ENCODE measurements at regions not wholly inside any gene's neighbourhood (a gene's known extent, or its start where the extent isn't known, plus 50 kb on each side); places are given as distances from the start of the nearest gene placed in this dataset.

DNA sequence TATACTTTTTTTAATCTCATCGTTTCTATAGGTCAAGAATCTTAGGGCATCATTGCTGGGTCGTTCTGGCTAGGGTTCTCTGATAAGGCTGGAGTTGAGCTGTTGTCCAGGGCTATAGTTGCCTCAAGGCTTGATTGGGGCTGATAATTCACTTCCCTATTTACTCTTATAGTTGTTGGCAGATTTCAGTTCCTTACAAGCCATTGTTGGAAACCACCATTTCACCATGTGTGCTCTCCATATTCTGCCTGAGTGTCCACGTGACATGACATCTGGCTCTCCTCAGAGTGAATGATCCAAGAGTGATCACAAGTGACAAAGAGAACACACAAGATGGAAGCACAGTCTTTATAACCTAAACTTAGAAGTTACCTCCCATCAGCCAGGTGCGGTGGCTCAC lies 852.2 kb downstream of the EFNA5 start:
- no peak for TF ChIP-seq EP300 (IDR thresholded peaks at IDR 0.05; ENCODE audit: borderline replicate concordance)
- TF ChIP-seq TAF1 (IDR thresholded peaks at IDR 0.05; ENCODE audit: low read depth): no peak
- no peak for TF ChIP-seq RAD21 (IDR thresholded peaks at IDR 0.05; ENCODE audit: low read depth)
- no peak for TF ChIP-seq REST (IDR thresholded peaks at IDR 0.05; ENCODE audit: low read depth)
- TF ChIP-seq, protein P1, sequence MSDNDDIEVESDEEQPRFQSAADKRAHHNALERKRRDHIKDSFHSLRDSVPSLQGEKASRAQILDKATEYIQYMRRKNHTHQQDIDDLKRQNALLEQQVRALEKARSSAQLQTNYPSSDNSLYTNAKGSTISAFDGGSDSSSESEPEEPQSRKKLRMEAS (IDR thresholded peaks at IDR 0.05): no peak
- TF ChIP-seq TEAD4 (IDR thresholded peaks at IDR 0.05): no peak
- TF ChIP-seq CEBPB (IDR thresholded peaks at IDR 0.05): no peak
- no peak for TF ChIP-seq TCF12 (IDR thresholded peaks at IDR 0.05; ENCODE audit: low read depth)
- no peak for TF ChIP-seq YY1 (IDR thresholded peaks at IDR 0.05; ENCODE audit: low read depth)
- no peak for TF ChIP-seq NFIC (IDR thresholded peaks at IDR 0.05)
- no peak for TF ChIP-seq EGR1 (IDR thresholded peaks at IDR 0.05)
